ENCODE measurements at regions not wholly inside any gene's neighbourhood (a gene's known extent, or its start where the extent isn't known, plus 50 kb on each side); places are given as distances from the start of the nearest gene placed in this dataset.

- TF ChIP-seq SP7 (tag by site-specific recombination; IDR thresholded peaks at IDR 0.05): no peak
- TF ChIP-seq ZBTB48 (tag by site-specific recombination; IDR thresholded peaks at IDR 0.05): no peak
- no peak for TF ChIP-seq KLF9 (tag by site-specific recombination; IDR thresholded peaks at IDR 0.05; ENCODE audit: low read depth)
- TF ChIP-seq SP2 (tag by site-specific recombination; IDR thresholded peaks at IDR 0.05): no peak
- no peak for TF ChIP-seq ZNF423 (tag by site-specific recombination; IDR thresholded peaks at IDR 0.05)
- no peak for TF ChIP-seq ZNF138 (tag by site-specific recombination; IDR thresholded peaks at IDR 0.05; ENCODE audit: borderline replicate concordance)
- TF ChIP-seq ZNF521 (tag by site-specific recombination; IDR thresholded peaks at IDR 0.05): no peak
- no peak for TF ChIP-seq ZNF366 (tag by site-specific recombination; conservative IDR thresholded peaks at IDR 0.05)
- no peak for TF ChIP-seq ZBTB8A (tag by site-specific recombination; IDR thresholded peaks at IDR 0.05)
- TF ChIP-seq ZFP41 (tag by site-specific recombination; IDR thresholded peaks at IDR 0.05; ENCODE audit: borderline replicate concordance): no peak
- TF ChIP-seq CTCF (tag by site-specific recombination; IDR thresholded peaks at IDR 0.05): no peak
- no peak for TF ChIP-seq ZNF248 (tag by site-specific recombination; IDR thresholded peaks at IDR 0.05)
- TF ChIP-seq ZNF701 (tag by site-specific recombination; IDR thresholded peaks at IDR 0.05): no peak
- TF ChIP-seq ZNF121 (tag by site-specific recombination; IDR thresholded peaks at IDR 0.05): no peak
- TF ChIP-seq ZNF23 (tag by site-specific recombination; IDR thresholded peaks at IDR 0.05; ENCODE audit: borderline replicate concordance): no peak
- no peak for TF ChIP-seq ZNF560 (tag by site-specific recombination; IDR thresholded peaks at IDR 0.05; ENCODE audit: borderline replicate concordance)
- H3K4me1 ChIP-seq (ENCODE audit: control insufficient read depth, insufficient read depth, low read length): no peaks in the 10 kb centered on the region
- POLR2A ChIA-PET: no interaction called here
- H3K27ac ChIP-seq (ENCODE audit: extremely low read depth, low read depth, low read length): no peak overlapping the region
- CTCF ChIA-PET: interaction anchor here (0.6 to 2.8 kb wide), 3 partner anchors 10 to 84 kb away, joined by 3 to 12 read pairs (median 4); no protein-coding TSS in a partner anchor
- H3K4me3 ChIP-seq (ENCODE audit: low read depth, low read length): no peak overlapping the region
- no peaks in the 10 kb centered on the region for H3K9me3 ChIP-seq (ENCODE audit: control insufficient read depth, insufficient read depth, low read depth, low read length)
- H3K36me3 ChIP-seq (ENCODE audit: control insufficient read depth in 2 of 2, insufficient read depth in 1 of 2, low read length in 2 of 2): no peaks in the 10 kb centered on the region
Measured at GRCh38 chr20:6836821-6837374, 69.4 kb downstream of the BMP2 start.

GRCh38 chr20:6837730-6838129 lies 70.2 kb downstream of the BMP2 start:
- ChIA-PET POLR2A (no interaction called here), CTCF (interaction anchor here (1.1 to 2.8 kb wide), 2 partner anchors 11 kb away, joined by 3 to 12 read pairs; no protein-coding TSS in a partner anchor)
- Histone ChIP-seq H3K4me1 (ENCODE audit: control insufficient read depth, insufficient read depth, low read length) (no peaks in the 10 kb centered on the region), H3K36me3 (ENCODE audit: control insufficient read depth in 2 of 2, insufficient read depth in 1 of 2, low read length in 2 of 2) (no peaks in the 10 kb centered on the region), H3K9me3 (ENCODE audit: control insufficient read depth, insufficient read depth, low read depth, low read length) (no peaks in the 10 kb centered on the region), H3K4me3 (ENCODE audit: low read depth, low read length) (no peak overlapping the region), H3K27ac (ENCODE audit: extremely low read depth, low read depth, low read length) (no peak overlapping the region)
- TF ChIP-seq ZNF174 (tag by site-specific recombination; IDR thresholded peaks at IDR 0.05): no peak
- TF ChIP-seq BCL6B (tag by site-specific recombination; IDR thresholded peaks at IDR 0.05): no peak
- TF ChIP-seq, protein P1, sequence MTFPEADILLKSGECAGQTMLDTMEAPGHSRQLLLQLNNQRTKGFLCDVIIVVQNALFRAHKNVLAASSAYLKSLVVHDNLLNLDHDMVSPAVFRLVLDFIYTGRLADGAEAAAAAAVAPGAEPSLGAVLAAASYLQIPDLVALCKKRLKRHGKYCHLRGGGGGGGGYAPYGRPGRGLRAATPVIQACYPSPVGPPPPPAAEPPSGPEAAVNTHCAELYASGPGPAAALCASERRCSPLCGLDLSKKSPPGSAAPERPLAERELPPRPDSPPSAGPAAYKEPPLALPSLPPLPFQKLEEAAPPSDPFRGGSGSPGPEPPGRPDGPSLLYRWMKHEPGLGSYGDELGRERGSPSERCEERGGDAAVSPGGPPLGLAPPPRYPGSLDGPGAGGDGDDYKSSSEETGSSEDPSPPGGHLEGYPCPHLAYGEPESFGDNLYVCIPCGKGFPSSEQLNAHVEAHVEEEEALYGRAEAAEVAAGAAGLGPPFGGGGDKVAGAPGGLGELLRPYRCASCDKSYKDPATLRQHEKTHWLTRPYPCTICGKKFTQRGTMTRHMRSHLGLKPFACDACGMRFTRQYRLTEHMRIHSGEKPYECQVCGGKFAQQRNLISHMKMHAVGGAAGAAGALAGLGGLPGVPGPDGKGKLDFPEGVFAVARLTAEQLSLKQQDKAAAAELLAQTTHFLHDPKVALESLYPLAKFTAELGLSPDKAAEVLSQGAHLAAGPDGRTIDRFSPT (tag by site-specific recombination; IDR thresholded peaks at IDR 0.05): no peak
- TF ChIP-seq ZNF521 (tag by site-specific recombination; IDR thresholded peaks at IDR 0.05): no peak
- TF ChIP-seq ZNF843 (tag by site-specific recombination; IDR thresholded peaks at IDR 0.05): no peak
- TF ChIP-seq ZNF23 (tag by site-specific recombination; IDR thresholded peaks at IDR 0.05; ENCODE audit: borderline replicate concordance): no peak
- TF ChIP-seq ZNF529 (tag by site-specific recombination; IDR thresholded peaks at IDR 0.05; ENCODE audit: insufficient replicate concordance): no peak
- TF ChIP-seq, protein P2, sequence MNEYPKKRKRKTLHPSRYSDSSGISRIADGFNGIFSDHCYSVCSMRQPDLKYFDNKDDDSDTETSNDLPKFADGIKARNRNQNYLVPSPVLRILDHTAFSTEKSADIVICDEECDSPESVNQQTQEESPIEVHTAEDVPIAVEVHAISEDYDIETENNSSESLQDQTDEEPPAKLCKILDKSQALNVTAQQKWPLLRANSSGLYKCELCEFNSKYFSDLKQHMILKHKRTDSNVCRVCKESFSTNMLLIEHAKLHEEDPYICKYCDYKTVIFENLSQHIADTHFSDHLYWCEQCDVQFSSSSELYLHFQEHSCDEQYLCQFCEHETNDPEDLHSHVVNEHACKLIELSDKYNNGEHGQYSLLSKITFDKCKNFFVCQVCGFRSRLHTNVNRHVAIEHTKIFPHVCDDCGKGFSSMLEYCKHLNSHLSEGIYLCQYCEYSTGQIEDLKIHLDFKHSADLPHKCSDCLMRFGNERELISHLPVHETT (tag by site-specific recombination; IDR thresholded peaks at IDR 0.05): no peak
- TF ChIP-seq ZNF623 (tag by site-specific recombination; IDR thresholded peaks at IDR 0.05): no peak
- TF ChIP-seq ZNF146 (tag by site-specific recombination; IDR thresholded peaks at IDR 0.05): no peak
